Chondrocyte (in vitro differentiated cells): ENCODE measurements at regions not wholly inside any gene's neighbourhood (a gene's known extent, or its start where the extent isn't known, plus 50 kb on each side); places are given as distances from the start of the nearest gene placed in this dataset.

ENCODE experiments used
- DNase-seq: peaks from one replicate; pipeline ENCODE4 v3.0.0; 2021; ENCODE audit warnings: mixed read lengths, low spot score
- H3K27ac Mint-ChIP-seq: one replicate; pipeline ENCODE4 v1.8.0; 2021; ENCODE audit warnings: mild to moderate bottlenecking, moderate library complexity, mixed read lengths; ENCODE audit not compliant: unreplicated experiment
- H3K27me3 Mint-ChIP-seq: 2 replicates; pipeline ENCODE4 v1.8.0; 2021; ENCODE audit warnings: low read depth, mixed read lengths
- H3K36me3 Mint-ChIP-seq: 2 replicates; pipeline ENCODE4 v1.8.0; 2021; ENCODE audit warnings: low read depth, mixed read lengths
- H3K4me1 Mint-ChIP-seq: 2 replicates; pipeline ENCODE4 v1.8.0; 2021; ENCODE audit warnings: low read depth, mild to moderate bottlenecking, mixed read lengths
- H3K4me3 Mint-ChIP-seq: one replicate; pipeline ENCODE4 v1.8.0; 2021; ENCODE audit warnings: mild to moderate bottlenecking, moderate library complexity, mixed read lengths; ENCODE audit not compliant: unreplicated experiment
- H3K9me3 Mint-ChIP-seq: 2 replicates; pipeline ENCODE4 v1.8.0; 2021; ENCODE audit warnings: low read depth, mixed read lengths
- CTCF ChIP-seq: fragments of 200-600 bp; sonication (generic); IDR thresholded peaks from 2 replicates; pipeline ENCODE4 v1.5.0; 2021; ENCODE audit warnings: antibody characterized with exemption, mild to moderate bottlenecking, moderate library complexity

GRCh38 chr5:111869681-111870080 lies 112.7 kb upstream of the NREP start:
- Mint-ChIP-seq H3K9me3 (peaks cover 5% of the 10 kb centered on the region), H3K4me1 (no peaks in the 10 kb centered on the region), H3K27ac (no peak overlapping the region), H3K36me3 (peaks cover 10% of the 10 kb centered on the region), H3K4me3 (no peak overlapping the region), H3K27me3 (no peaks in the 10 kb centered on the region)
- DNase-seq: no peak
- TF ChIP-seq CTCF: no peak

- H3K9me3 Mint-ChIP-seq: peaks cover 3% of the 10 kb centered on the region
- H3K27ac Mint-ChIP-seq: no peak overlapping the region
- H3K4me1 Mint-ChIP-seq: peaks cover 4% of the 10 kb centered on the region
- H3K36me3 Mint-ChIP-seq: peaks cover 9% of the 10 kb centered on the region
- H3K27me3 Mint-ChIP-seq: no peaks in the 10 kb centered on the region
- no peak for TF ChIP-seq CTCF
- H3K4me3 Mint-ChIP-seq: no peak overlapping the region
- no peak for DNase-seq
Observed at GRCh38 chr5:111865356-111865755, 108.4 kb upstream of the NREP start.

GRCh38 chr5:111863801-111864200 lies 106.8 kb upstream of the NREP start:
- DNase-seq: no peak
- Mint-ChIP-seq H3K36me3 (peaks cover 9% of the 10 kb centered on the region), H3K27ac (no peak overlapping the region), H3K4me3 (no peak overlapping the region), H3K4me1 (peaks cover 20% of the 10 kb centered on the region), H3K27me3 (no peaks in the 10 kb centered on the region), H3K9me3 (peaks cover 3% of the 10 kb centered on the region)
- TF ChIP-seq CTCF: no peak

GRCh38 chr5:111859533-111860270 lies 102.7 kb upstream of the NREP start:
- DNase-seq: no peak
- Mint-ChIP-seq H3K36me3 (peaks cover 3% of the 10 kb centered on the region), H3K27me3 (no peaks in the 10 kb centered on the region), H3K27ac (peak overlapping the region; percentile 78), H3K4me3 (no peak overlapping the region), H3K4me1 (peaks cover 44% of the 10 kb centered on the region), H3K9me3 (no peaks in the 10 kb centered on the region)
- TF ChIP-seq CTCF: no peak

GRCh38 chr5:111859031-111859430 lies 102.0 kb upstream of the NREP start:
- TF ChIP-seq CTCF: no peak
- H3K4me3 Mint-ChIP-seq: no peak overlapping the region
- peak overlapping the region; percentile 78 for H3K27ac Mint-ChIP-seq
- H3K27me3 Mint-ChIP-seq: no peaks in the 10 kb centered on the region
- peaks cover 3% of the 10 kb centered on the region for H3K36me3 Mint-ChIP-seq
- no peaks in the 10 kb centered on the region for H3K9me3 Mint-ChIP-seq
- no peak for DNase-seq
- peaks cover 50% of the 10 kb centered on the region for H3K4me1 Mint-ChIP-seq
